HL-60 (cell line): ENCODE measurements at regions not wholly inside any gene's neighbourhood (a gene's known extent, or its start where the extent isn't known, plus 50 kb on each side); places are given as distances from the start of the nearest gene placed in this dataset.

Experiments used
- DNase-seq, 2 experiments: peaks; one replicate each; pipeline ENCODE4 v3.0.0-alpha.2; 2010 to 2020; ENCODE audit warnings: low read depth in 1 of 2, low spot score in 1 of 2
- H3K27ac ChIP-seq: fragments of 250-450 bp; sonication (Bioruptor Pico); replicated peaks from 2 replicates; pipeline ENCODE4 v1.5.1; 2020; ENCODE audit warnings: mild to moderate bottlenecking, moderate library complexity
- H3K27me3 ChIP-seq: fragments of 250-450 bp; sonication (Bioruptor Pico); 2 replicates; pipeline ENCODE4 v1.5.1; 2021; ENCODE audit warnings: mild to moderate bottlenecking, moderate library complexity; ENCODE audit not compliant: insufficient read depth, poor library complexity, severe bottlenecking
- H3K4me3 ChIP-seq: replicated peaks from 2 replicates; pipeline ENCODE4 v1.5.1; 2011; ENCODE audit warnings: mild to moderate bottlenecking, control low read depth, low read length; ENCODE audit not compliant: insufficient read depth
- GABPA ChIP-seq: IDR thresholded peaks from 2 replicates; pipeline ENCODE4 v1.6.1; 2012; ENCODE audit warnings: low read depth
- POLR2AphosphoS5 ChIP-seq: IDR thresholded peaks from 2 replicates; pipeline ENCODE4 v1.6.1; 2012; ENCODE audit warnings: low read depth
- SPI1 ChIP-seq: IDR thresholded peaks from 2 replicates; pipeline ENCODE4 v1.6.1; 2012; ENCODE audit warnings: low read depth, mild to moderate bottlenecking, borderline replicate concordance
- TF ChIP-seq, protein P1 (sequence below): IDR thresholded peaks from 2 replicates; pipeline ENCODE4 v1.6.1; 2012; ENCODE audit warnings: low read depth; ENCODE audit not compliant: insufficient replicate concordance
- TF ChIP-seq, protein P2 (sequence below): IDR thresholded peaks from one replicate; pipeline ENCODE4 v1.5.1; 2011; ENCODE audit warnings: low read length, control low read depth, inconsistent platforms; ENCODE audit not compliant: insufficient read depth

DNA sequence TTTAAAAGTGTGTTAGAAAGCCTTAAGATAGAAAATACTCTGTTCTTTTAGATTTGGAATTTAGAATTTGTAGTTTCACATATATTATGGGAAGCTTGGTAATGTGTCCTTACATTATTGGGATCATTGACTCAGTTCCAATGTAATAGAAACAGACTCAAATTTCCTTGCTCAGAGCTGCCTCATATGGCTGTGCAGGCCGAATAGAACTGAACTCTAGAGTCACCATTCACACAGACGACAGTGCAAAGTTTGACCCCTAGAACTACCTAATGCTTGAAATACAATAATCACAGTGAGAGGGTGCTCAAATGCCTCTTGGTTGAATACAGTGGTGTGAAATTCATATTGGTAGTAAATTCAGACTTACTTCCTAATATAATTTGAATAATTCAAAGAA, 482.7 kb upstream of the CITED2 start:
- no peaks in the 10 kb centered on the region for H3K27me3 ChIP-seq
- H3K27ac ChIP-seq: no peak overlapping the region
- no peak for DNase-seq
- no peak overlapping the region for H3K4me3 ChIP-seq
- TF ChIP-seq, protein P1, sequence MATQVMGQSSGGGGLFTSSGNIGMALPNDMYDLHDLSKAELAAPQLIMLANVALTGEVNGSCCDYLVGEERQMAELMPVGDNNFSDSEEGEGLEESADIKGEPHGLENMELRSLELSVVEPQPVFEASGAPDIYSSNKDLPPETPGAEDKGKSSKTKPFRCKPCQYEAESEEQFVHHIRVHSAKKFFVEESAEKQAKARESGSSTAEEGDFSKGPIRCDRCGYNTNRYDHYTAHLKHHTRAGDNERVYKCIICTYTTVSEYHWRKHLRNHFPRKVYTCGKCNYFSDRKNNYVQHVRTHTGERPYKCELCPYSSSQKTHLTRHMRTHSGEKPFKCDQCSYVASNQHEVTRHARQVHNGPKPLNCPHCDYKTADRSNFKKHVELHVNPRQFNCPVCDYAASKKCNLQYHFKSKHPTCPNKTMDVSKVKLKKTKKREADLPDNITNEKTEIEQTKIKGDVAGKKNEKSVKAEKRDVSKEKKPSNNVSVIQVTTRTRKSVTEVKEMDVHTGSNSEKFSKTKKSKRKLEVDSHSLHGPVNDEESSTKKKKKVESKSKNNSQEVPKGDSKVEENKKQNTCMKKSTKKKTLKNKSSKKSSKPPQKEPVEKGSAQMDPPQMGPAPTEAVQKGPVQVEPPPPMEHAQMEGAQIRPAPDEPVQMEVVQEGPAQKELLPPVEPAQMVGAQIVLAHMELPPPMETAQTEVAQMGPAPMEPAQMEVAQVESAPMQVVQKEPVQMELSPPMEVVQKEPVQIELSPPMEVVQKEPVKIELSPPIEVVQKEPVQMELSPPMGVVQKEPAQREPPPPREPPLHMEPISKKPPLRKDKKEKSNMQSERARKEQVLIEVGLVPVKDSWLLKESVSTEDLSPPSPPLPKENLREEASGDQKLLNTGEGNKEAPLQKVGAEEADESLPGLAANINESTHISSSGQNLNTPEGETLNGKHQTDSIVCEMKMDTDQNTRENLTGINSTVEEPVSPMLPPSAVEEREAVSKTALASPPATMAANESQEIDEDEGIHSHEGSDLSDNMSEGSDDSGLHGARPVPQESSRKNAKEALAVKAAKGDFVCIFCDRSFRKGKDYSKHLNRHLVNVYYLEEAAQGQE: no peak
- TF ChIP-seq, protein P2, sequence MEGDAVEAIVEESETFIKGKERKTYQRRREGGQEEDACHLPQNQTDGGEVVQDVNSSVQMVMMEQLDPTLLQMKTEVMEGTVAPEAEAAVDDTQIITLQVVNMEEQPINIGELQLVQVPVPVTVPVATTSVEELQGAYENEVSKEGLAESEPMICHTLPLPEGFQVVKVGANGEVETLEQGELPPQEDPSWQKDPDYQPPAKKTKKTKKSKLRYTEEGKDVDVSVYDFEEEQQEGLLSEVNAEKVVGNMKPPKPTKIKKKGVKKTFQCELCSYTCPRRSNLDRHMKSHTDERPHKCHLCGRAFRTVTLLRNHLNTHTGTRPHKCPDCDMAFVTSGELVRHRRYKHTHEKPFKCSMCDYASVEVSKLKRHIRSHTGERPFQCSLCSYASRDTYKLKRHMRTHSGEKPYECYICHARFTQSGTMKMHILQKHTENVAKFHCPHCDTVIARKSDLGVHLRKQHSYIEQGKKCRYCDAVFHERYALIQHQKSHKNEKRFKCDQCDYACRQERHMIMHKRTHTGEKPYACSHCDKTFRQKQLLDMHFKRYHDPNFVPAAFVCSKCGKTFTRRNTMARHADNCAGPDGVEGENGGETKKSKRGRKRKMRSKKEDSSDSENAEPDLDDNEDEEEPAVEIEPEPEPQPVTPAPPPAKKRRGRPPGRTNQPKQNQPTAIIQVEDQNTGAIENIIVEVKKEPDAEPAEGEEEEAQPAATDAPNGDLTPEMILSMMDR: no peak
- no peak for TF ChIP-seq GABPA
- TF ChIP-seq POLR2AphosphoS5: no peak
- no peak for TF ChIP-seq SPI1

GRCh38 chr6:139856562-139856961, 482.1 kb upstream of the CITED2 start:
- TF ChIP-seq SPI1: no peak
- TF ChIP-seq, protein P2: no peak
- TF ChIP-seq GABPA: no peak
- TF ChIP-seq POLR2AphosphoS5: no peak
- TF ChIP-seq, protein P1: no peak
- Histone ChIP-seq H3K27me3 (no peaks in the 10 kb centered on the region), H3K4me3 (no peak overlapping the region), H3K27ac (no peak overlapping the region)
- DNase-seq: no peak

DNA sequence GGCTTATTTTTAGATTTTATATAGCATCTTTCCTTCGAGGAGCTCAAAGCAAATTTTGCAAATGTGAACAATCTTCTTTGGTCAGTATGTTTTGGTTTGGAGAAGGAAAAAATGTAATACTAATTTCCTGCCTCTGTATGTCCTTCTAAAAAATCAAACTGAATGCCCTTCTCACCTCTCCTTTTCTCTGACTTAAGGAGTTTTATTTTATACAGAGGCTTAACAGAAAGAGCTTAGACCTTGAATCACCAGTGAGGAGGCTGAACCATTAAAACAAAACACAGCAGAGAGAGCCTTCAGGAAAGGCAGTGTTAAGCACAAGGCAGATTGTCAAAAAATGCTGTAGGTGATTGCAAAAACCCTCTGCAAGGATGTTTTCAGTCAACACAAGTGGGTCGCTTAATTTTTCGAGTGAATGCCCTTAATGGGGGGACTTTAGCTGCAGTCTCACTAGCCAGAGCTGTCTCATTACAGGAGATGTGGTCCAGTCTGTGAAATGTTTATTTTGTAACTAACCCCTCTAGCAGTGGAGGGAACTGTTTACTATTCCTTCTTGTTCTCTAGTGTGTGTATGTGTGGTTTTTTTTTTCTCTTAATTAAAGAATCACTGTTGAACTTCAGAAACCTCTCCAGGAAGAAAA, 481.3 kb upstream of the CITED2 start:
- no peak for DNase-seq
- H3K27ac ChIP-seq: no peak overlapping the region
- TF ChIP-seq POLR2AphosphoS5 (no peak), SPI1 (no peak), GABPA (no peak)
- TF ChIP-seq, protein P2: no peak
- TF ChIP-seq, protein P1: no peak
- no peaks in the 10 kb centered on the region for H3K27me3 ChIP-seq
- H3K4me3 ChIP-seq: no peak overlapping the region
